22Rv1 (cell line): ENCODE measurements at regions not wholly inside any gene's neighbourhood (a gene's known extent, or its start where the extent isn't known, plus 50 kb on each side); places are given as distances from the start of the nearest gene placed in this dataset.

Experiments
- ZFX ChIP-seq: fragments of 450-650 bp; IDR thresholded peaks from 2 replicates; pipeline ENCODE4 v1.6.1; 2017; ENCODE audit warnings: antibody characterized with exemption, borderline replicate concordance
- TF ChIP-seq, protein P1 (sequence below): fragments of 450-650 bp; IDR thresholded peaks from 2 replicates; pipeline ENCODE4 v1.5.1; 2017; ENCODE audit warnings: mild to moderate bottlenecking

DNA sequence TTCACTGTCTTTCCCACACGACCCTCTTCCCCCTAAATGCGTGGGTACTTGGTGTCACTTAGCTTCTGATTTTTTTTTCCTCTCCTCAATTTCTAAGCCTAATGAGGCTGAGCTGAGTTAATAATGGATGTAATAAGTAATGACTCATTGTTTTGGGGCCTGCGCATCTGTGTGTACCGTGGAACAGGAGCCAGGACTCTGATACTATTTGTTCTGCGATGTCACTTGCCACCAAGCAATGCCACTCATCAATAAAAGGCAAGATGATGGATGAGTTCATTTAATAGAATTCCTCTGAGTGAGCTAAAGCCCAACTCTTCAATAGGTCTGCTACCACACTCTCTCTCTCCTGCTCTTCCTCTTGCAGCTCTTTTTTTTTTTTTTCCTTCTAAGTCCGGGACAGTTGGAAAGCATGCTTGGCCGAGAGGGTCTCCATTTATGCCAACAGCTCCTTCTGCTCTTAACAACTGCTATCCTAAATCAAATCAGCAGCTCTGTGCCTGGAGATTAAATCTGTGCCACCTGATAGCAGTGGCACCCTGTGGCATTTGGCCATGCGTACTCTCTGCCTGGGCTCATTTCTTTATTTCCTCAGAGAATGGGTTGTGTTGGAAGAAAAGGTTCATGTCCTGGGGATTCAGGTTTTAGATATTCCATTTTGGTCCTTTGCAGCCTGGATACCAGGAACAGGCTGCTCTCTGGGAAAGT lies 1284.2 kb upstream of the PIK3C3 start:
- TF ChIP-seq, protein P1, sequence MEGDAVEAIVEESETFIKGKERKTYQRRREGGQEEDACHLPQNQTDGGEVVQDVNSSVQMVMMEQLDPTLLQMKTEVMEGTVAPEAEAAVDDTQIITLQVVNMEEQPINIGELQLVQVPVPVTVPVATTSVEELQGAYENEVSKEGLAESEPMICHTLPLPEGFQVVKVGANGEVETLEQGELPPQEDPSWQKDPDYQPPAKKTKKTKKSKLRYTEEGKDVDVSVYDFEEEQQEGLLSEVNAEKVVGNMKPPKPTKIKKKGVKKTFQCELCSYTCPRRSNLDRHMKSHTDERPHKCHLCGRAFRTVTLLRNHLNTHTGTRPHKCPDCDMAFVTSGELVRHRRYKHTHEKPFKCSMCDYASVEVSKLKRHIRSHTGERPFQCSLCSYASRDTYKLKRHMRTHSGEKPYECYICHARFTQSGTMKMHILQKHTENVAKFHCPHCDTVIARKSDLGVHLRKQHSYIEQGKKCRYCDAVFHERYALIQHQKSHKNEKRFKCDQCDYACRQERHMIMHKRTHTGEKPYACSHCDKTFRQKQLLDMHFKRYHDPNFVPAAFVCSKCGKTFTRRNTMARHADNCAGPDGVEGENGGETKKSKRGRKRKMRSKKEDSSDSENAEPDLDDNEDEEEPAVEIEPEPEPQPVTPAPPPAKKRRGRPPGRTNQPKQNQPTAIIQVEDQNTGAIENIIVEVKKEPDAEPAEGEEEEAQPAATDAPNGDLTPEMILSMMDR = no peak
- no peak for TF ChIP-seq ZFX
